K562 (cell line): ENCODE measurements at regions not wholly inside any gene's neighbourhood (a gene's known extent, or its start where the extent isn't known, plus 50 kb on each side); places are given as distances from the start of the nearest gene placed in this dataset.

Experiments used
- ATAC-seq: fragments of 200-7000 bp; cut with Tn5 transposase; 3 replicates; pipeline ENCODE4 v1.9.1; 2020; ENCODE audit warnings: moderate library complexity
- BruUV-seq: library from RNA; stranded (reverse); fragments of 400-500 nt; replicated peaks from 2 replicates; lab custom pipeline; 2021; lab: Mats Ljungman, UMichigan
- CTCF ChIA-PET: fragments of 300-600 bp; formaldehyde crosslinking; extraction: SDS; loops from one replicate; lab custom pipeline; 2021; ENCODE audit warnings: low intra/inter-chr PET ratio; lab: Yijun Ruan, JAX
- POLR2A ChIA-PET: fragments of 300-600, 350-650 bp; sonication (Branson Sonifier 250); formaldehyde crosslinking; extraction: SDS; loops from one replicate; lab custom pipeline; 2021; ENCODE audit warnings: antibody characterized with exemption, inconsistent platforms; lab: Yijun Ruan, JAX
- DNase-seq, 4 experiments: peaks; one replicate each; pipeline versions ENCODE4 v3.0.0 to v3.0.0-alpha.2; 2011 to 2018; ENCODE audit warnings: low spot score in 3 of 4, mixed read lengths in 3 of 4; ENCODE audit errors: extremely low read depth in 1 of 4
- FAIRE-seq: peaks from 2 replicates; lab custom pipeline; 2011; peaks lifted over from hg19 to GRCh38; lab: Jason Lieb, UNC
- H2AFZ ChIP-seq: 2 replicates; pipeline ENCODE4 v1.6.0; 2011; ENCODE audit warnings: low read depth, low read length, control low read depth, inconsistent platforms
- H3K27ac ChIP-seq: fragments of 200-600 bp; 3 replicates; pipeline ENCODE4 v1.8.0; 2011; ENCODE audit warnings: low read depth, mild to moderate bottlenecking, control low read depth, inconsistent platforms, low read length, moderate library complexity, mixed read lengths; ENCODE audit errors: extremely low read depth
- H3K27me3 ChIP-seq, 2 experiments: fragments of 300-600 bp in 1 of 2; 2 replicates in 1 of 2; 3 replicates in 1 of 2; pipeline versions ENCODE4 v1.6.0 to v1.8.0; 2011; ENCODE audit warnings: inconsistent platforms in 2 of 2, low read length in 2 of 2, mild to moderate bottlenecking in 1 of 2, mixed read lengths in 1 of 2, moderate library complexity in 1 of 2; ENCODE audit not compliant: control insufficient read depth in 2 of 2, insufficient read depth in 2 of 2
- H3K36me3 ChIP-seq: fragments of 300-600 bp; 3 replicates; pipeline ENCODE4 v1.8.0; 2011; ENCODE audit warnings: mild to moderate bottlenecking, low read length, inconsistent platforms; ENCODE audit not compliant: control insufficient read depth, insufficient read depth
- H3K4me1 ChIP-seq, 2 experiments: fragments of 200-600 bp in 1 of 2; replicated peaks in 1 of 2; 2 replicates in 1 of 2; 3 replicates in 1 of 2; pipeline versions ENCODE4 v1.5.1 to v1.8.0; 2011; ENCODE audit warnings: inconsistent platforms in 2 of 2, low read length in 2 of 2, mild to moderate bottlenecking in 1 of 2, mixed read lengths in 1 of 2, moderate library complexity in 1 of 2; ENCODE audit not compliant: control insufficient read depth in 2 of 2, insufficient read depth in 2 of 2
- H3K4me2 ChIP-seq: 2 replicates; pipeline ENCODE4 v1.6.1; 2011; ENCODE audit warnings: low read length, control low read depth, inconsistent platforms, mixed read lengths; ENCODE audit not compliant: insufficient read depth
- H3K4me3 ChIP-seq: fragments of 200-600 bp; sonication (generic), shearing (Covaris generic); 2 replicates; pipeline ENCODE4 v1.5.1; 2016; ENCODE audit warnings: control low read depth, inconsistent platforms
- H3K79me2 ChIP-seq: fragments of 200-600 bp; 3 replicates; pipeline ENCODE4 v1.8.0; 2011; ENCODE audit warnings: low read length, inconsistent platforms; ENCODE audit not compliant: control insufficient read depth, insufficient read depth
- H3K9ac ChIP-seq, 2 experiments: 2 replicates each; pipeline versions ENCODE4 v1.6.0 to v1.6.1; 2011; ENCODE audit warnings: low read depth in 2 of 2, low read length in 2 of 2, control low read depth in 1 of 2, inconsistent platforms in 1 of 2, mild to moderate bottlenecking in 1 of 2, mixed read lengths in 1 of 2; ENCODE audit not compliant: insufficient read depth in 1 of 2
- H3K9me1 ChIP-seq: one replicate; pipeline ENCODE4 v1.6.0; 2011; ENCODE audit warnings: inconsistent platforms, mild to moderate bottlenecking, low read length, moderate library complexity; ENCODE audit not compliant: control insufficient read depth, insufficient read depth
- H3K9me3 ChIP-seq: replicated peaks from 2 replicates; pipeline ENCODE4 v1.5.1; 2011; ENCODE audit warnings: low read depth, low read length, inconsistent platforms; ENCODE audit not compliant: control insufficient read depth, insufficient read depth
- H4K20me1 ChIP-seq: replicated peaks from 2 replicates; pipeline ENCODE4 v1.6.1; 2011; ENCODE audit warnings: low read length, inconsistent platforms, mixed read lengths; ENCODE audit not compliant: control insufficient read depth, insufficient read depth
- ATF4 ChIP-seq: fragments of 450-650 bp; formaldehyde crosslinking; IDR thresholded peaks from 2 replicates; pipeline ENCODE4 v1.4.0; 2022; ENCODE audit warnings: mild to moderate bottlenecking, moderate library complexity
- ATF7 ChIP-seq: fragments of 450-650 bp; IDR thresholded peaks from 2 replicates; pipeline ENCODE4 v1.7.1; 2014; ENCODE audit warnings: mild to moderate bottlenecking, moderate library complexity
- CEBPB ChIP-seq: fragments of 450-650 bp; IDR thresholded peaks from 2 replicates; pipeline ENCODE4 v1.6.1; 2016; ENCODE audit warnings: missing genetic modification characterization, missing compliant biosample characterization
- CEBPG ChIP-seq, 3 experiments: fragments of 200-800 bp in 1 of 3; sonication (Bioruptor generic) in 1 of 3; sonication (generic) in 1 of 3; formaldehyde crosslinking in 1 of 3; IDR thresholded peaks in 2 of 3; conservative IDR thresholded peaks in 1 of 3; 2 replicates each; pipeline versions ENCODE4 v1.6.1 to v1.8.0; 2016 to 2022; ENCODE audit warnings: missing compliant biosample characterization in 2 of 3, missing genetic modification characterization in 2 of 3, mild to moderate bottlenecking in 1 of 3, missing genetic modification reagents in 1 of 3
- E4F1 ChIP-seq: fragments of 250-450 bp; sonication (Bioruptor Pico); IDR thresholded peaks from 2 replicates; pipeline ENCODE4 v1.5.0; 2021; ENCODE audit warnings: mild to moderate bottlenecking, borderline replicate concordance
- FOXA3 ChIP-seq, 2 experiments: fragments of 450-650 bp in 1 of 2; sonication (generic) in 1 of 2; formaldehyde crosslinking; IDR thresholded peaks in 1 of 2; conservative IDR thresholded peaks in 1 of 2; 2 replicates each; pipeline versions ENCODE4 v1.4.0 to v1.8.0; 2020 to 2022; ENCODE audit warnings: mild to moderate bottlenecking in 2 of 2, missing genetic modification reagents in 1 of 2
- GTF2A2 ChIP-seq: IDR thresholded peaks from 2 replicates; pipeline ENCODE4 v1.6.1; 2016; ENCODE audit warnings: mild to moderate bottlenecking, missing genetic modification characterization, missing compliant biosample characterization
- MAFG ChIP-seq: fragments of 450-650 bp; conservative IDR thresholded peaks from 2 replicates; pipeline ENCODE4 v1.6.1; 2016; ENCODE audit warnings: missing genetic modification characterization, missing compliant biosample characterization
- TRIM24 ChIP-seq, 2 experiments: fragments of 450-650 bp; IDR thresholded peaks; 2 replicates each; pipeline ENCODE4 v1.6.1; 2016
- ZNF436 ChIP-seq: fragments of 250-450, 450-650 bp; sonication (Bioruptor Pico); formaldehyde crosslinking; IDR thresholded peaks from 2 replicates; pipeline ENCODE4 v1.7.0; 2020; ENCODE audit warnings: mild to moderate bottlenecking
- ZNF696 ChIP-seq: fragments of 250-450 bp; sonication (Bioruptor Pico); conservative IDR thresholded peaks from 2 replicates; pipeline ENCODE4 v1.4.0; 2020; ENCODE audit warnings: mild to moderate bottlenecking, moderate library complexity
- ZNF76 ChIP-seq: fragments of 250-450 bp; sonication (Bioruptor Pico); IDR thresholded peaks from 2 replicates; pipeline ENCODE4 v1.4.0; 2020; ENCODE audit warnings: mild to moderate bottlenecking, moderate library complexity, borderline replicate concordance
- WGBS: fragments of 100-300 bp; shearing (Covaris generic); methylation state at CpG from one replicate; pipeline ENCODE4 v1.1.6; 2016; ENCODE audit warnings: low coverage, mixed read lengths; ENCODE audit not compliant: insufficient coverage; ENCODE audit errors: missing lambda C conversion rate; 5-methylcytosine and 5-hydroxymethylcytosine counted together
- in situ Hi-C: fragments of 300-500 bp; cut with MboI; formaldehyde crosslinking; loops from 4 replicates; pipeline ENCODE4 v1.15.0; 2018; ENCODE audit warnings: inconsistent platforms, mixed read lengths
- intact Hi-C: fragments of 100-400 bp; cut with micrococcal nuclease; formaldehyde crosslinking; loops from 2 replicates; pipeline ENCODE4 v1.14.2; 2022
- TF ChIP-seq, protein P1 (sequence below), 2 experiments: fragments of 450-650 bp in 1 of 2; sonication (generic) in 1 of 2; formaldehyde crosslinking in 1 of 2; IDR thresholded peaks in 1 of 2; conservative IDR thresholded peaks in 1 of 2; 2 replicates each; pipeline versions ENCODE4 v1.6.1 to v1.8.1; 2016 to 2023; ENCODE audit warnings: mild to moderate bottlenecking in 2 of 2, moderate library complexity in 2 of 2, inconsistent platforms in 1 of 2, missing genetic modification reagents in 1 of 2
- TF ChIP-seq, protein P2 (sequence below): fragments of 250-450 bp; sonication (Bioruptor Pico); IDR thresholded peaks from 2 replicates; pipeline ENCODE4 v1.8.0; 2022; ENCODE audit warnings: inconsistent platforms, mild to moderate bottlenecking, moderate library complexity, borderline replicate concordance
- TF ChIP-seq, protein P3 (sequence below): fragments of 450-650 bp; IDR thresholded peaks from 2 replicates; pipeline ENCODE4 v1.6.1; 2017; ENCODE audit warnings: mild to moderate bottlenecking, moderate library complexity

DNA sequence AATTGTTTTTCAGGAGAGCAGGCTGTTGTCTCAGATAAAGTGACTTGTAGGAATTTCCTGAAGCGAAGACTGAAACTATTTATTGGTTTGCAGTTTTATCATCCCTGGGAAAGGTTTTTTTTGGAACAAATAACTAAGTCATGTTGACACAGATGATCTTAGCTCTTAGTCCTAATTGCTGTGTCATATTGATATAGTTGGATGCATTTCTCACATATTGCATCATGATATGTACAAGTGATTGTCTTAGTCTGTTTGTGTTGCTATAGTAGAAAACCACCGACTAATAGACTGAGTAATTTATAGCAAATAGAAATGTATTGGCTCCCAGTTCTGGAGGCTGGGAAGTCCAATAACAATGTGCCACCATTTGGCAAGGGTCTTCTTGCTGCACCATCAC is 397.5 kb upstream of the PPP1R2C start:
- no peak overlapping the region for H2AFZ ChIP-seq
- H3K27ac ChIP-seq: no peak overlapping the region
- no peaks in the 10 kb centered on the region for H3K9me1 ChIP-seq
- FAIRE-seq (no peak), ATAC-seq (no peak), DNase-seq (no peak)
- TF ChIP-seq, protein P1, sequence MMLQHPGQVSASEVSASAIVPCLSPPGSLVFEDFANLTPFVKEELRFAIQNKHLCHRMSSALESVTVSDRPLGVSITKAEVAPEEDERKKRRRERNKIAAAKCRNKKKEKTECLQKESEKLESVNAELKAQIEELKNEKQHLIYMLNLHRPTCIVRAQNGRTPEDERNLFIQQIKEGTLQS (IDR thresholded peaks at IDR 0.05): peak; percentile 72
- TF ChIP-seq, protein P1 (CRISPR knock-in tag; conservative IDR thresholded peaks at IDR 0.05): no peak
- peak in 1 of 2 experiments; percentile 54; a peak in 2 of 4 replicates for TF ChIP-seq TRIM24 (IDR thresholded peaks at IDR 0.05)
- TF ChIP-seq, protein P2, sequence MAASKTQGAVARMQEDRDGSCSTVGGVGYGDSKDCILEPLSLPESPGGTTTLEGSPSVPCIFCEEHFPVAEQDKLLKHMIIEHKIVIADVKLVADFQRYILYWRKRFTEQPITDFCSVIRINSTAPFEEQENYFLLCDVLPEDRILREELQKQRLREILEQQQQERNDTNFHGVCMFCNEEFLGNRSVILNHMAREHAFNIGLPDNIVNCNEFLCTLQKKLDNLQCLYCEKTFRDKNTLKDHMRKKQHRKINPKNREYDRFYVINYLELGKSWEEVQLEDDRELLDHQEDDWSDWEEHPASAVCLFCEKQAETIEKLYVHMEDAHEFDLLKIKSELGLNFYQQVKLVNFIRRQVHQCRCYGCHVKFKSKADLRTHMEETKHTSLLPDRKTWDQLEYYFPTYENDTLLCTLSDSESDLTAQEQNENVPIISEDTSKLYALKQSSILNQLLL (CRISPR knock-in tag): no peak
- TF ChIP-seq ZNF696: no peak
- peak; percentile 40; the same call in 1 of the 2 replicates for TF ChIP-seq CEBPB (tag)
- peak in 1 of 2 experiments; percentile 81; a peak in 2 of 4 replicates for TF ChIP-seq FOXA3 (CRISPR knock-in tag; conservative IDR thresholded peaks at IDR 0.05 in 1 of 2, IDR thresholded peaks at IDR 0.05 in 1 of 2)
- TF ChIP-seq, protein P3, sequence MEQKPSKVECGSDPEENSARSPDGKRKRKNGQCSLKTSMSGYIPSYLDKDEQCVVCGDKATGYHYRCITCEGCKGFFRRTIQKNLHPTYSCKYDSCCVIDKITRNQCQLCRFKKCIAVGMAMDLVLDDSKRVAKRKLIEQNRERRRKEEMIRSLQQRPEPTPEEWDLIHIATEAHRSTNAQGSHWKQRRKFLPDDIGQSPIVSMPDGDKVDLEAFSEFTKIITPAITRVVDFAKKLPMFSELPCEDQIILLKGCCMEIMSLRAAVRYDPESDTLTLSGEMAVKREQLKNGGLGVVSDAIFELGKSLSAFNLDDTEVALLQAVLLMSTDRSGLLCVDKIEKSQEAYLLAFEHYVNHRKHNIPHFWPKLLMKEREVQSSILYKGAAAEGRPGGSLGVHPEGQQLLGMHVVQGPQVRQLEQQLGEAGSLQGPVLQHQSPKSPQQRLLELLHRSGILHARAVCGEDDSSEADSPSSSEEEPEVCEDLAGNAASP: no peak
- no peak for TF ChIP-seq ZNF436 (CRISPR knock-in tag)
- no peak for TF ChIP-seq E4F1 (CRISPR knock-in tag)
- no peak for TF ChIP-seq CEBPG (CRISPR knock-in tag; IDR thresholded peaks at IDR 0.05)
- TF ChIP-seq CEBPG (tag; conservative IDR thresholded peaks at IDR 0.05 in 1 of 2, IDR thresholded peaks at IDR 0.05 in 1 of 2): peak; percentile 35 to 66; a peak in 2 of 4 replicates
- TF ChIP-seq ATF4 (CRISPR knock-in tag): peak; percentile 57; the same call in 1 of the 2 replicates
- no peak for TF ChIP-seq ZNF76 (CRISPR knock-in tag)
- no peak for TF ChIP-seq GTF2A2 (tag)
- TF ChIP-seq MAFG (tag): peak; percentile 24; the same call in 1 of the 2 replicates
- TF ChIP-seq ATF7: peak; percentile 20; the same call in 1 of the 2 replicates
- H3K36me3 ChIP-seq: no peaks in the 10 kb centered on the region
- H3K4me2 ChIP-seq: no peak overlapping the region
- no peaks in the 10 kb centered on the region for H3K9me3 ChIP-seq
- no TSS peak for BruUV-seq
- no peak overlapping the region for H3K9ac ChIP-seq
- no peaks in the 10 kb centered on the region for H3K79me2 ChIP-seq
- intact Hi-C loops (no loop called here), in situ Hi-C loops (no loop called here)
- no peaks in the 10 kb centered on the region for H3K27me3 ChIP-seq
- ChIA-PET POLR2A (no interaction called here), CTCF (no interaction called here)
- H3K4me3 ChIP-seq: no peak overlapping the region
- no peaks in the 10 kb centered on the region for H4K20me1 ChIP-seq
- H3K4me1 ChIP-seq: no peaks in the 10 kb centered on the region; a peak in 1 of 5 replicates
- 10% methylated on average over 2 of the region's 2 CpGs for WGBS
